ENCODE measurements at regions not wholly inside any gene's neighbourhood (a gene's known extent, or its start where the extent isn't known, plus 50 kb on each side); places are given as distances from the start of the nearest gene placed in this dataset.

DNA sequence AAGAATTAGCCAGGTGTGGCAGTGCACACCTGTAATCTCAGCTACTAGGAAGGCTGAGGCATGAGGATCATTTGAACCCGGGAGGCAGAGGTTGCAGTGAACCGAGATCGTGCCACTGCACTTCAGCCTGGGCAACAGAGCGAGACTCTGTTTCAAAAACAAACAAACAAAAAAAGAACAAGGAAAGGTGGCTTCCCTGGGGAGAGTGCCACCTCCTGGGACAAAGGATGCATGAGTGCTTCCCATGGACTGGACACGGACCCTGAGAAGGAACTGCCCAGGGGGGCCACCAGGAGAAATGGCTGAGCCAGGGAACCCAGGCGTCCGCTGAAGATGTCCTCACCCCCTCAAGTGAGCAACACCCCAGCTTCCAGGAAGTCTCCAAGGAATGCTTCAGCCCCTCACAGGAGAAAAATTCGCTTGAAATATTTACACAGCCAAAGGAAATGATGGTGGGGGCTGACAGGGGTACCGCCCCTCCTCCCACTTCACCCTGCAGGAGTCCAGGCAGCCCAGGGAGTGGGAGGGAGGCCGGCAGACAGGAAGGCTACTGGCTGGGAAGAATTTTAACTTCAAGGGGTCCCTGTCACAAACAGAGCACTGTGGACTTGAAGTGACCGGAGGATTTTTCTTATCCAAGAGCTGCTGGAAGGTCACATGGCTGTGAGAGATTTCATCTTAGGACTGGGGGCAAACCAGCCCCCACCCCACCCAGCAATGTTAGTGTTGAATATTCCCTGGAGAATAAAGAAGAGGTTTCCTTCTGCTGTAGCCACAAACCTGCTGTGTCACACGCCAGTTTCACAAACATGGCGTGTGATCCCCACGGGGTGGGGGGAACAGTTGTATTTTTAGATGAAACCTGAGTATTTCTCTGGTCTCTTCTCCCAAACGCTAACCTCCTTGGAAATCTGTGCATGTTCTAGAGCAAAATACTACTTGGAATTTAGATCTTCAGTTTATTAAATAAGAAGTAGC is 90.8 kb upstream of the SLC25A33 start:
- Mint-ChIP-seq H3K27me3 (peaks cover 4% of the 10 kb centered on the region), H3K4me3 (no peak overlapping the region), H3K36me3 (ENCODE audit: low read depth) (no peaks in the 10 kb centered on the region), H3K27ac (no peak overlapping the region), H3K4me1 (no peaks in the 10 kb centered on the region), H3K9me3 (no peaks in the 10 kb centered on the region)
- no peak for DNase-seq
- ATAC-seq: no peak

DNA sequence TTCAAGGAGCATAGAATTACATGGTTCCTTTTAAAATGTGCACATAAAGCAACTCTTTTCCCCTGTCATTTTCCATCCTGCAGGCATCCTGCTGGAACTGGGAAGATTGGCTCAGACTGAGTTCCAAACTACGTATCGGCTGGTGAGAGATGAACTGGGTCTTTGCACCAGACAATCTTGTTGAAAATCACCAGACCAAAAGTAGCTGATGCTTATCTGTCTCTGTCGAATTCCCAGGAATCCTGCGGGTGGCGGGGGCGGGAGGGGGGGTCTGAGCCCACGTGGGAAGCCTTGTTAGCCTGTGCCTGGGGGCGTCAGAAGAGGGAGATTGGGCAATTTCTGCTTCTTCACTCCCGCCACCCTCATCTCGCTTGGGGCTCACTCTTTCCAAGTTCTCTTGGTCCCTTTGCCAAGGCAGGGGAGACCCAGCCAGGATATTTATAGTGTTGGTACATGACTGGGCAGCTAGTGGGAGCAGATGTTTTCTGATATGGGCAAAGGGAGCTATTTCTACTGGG is 90.1 kb upstream of the SLC25A33 start:
- Mint-ChIP-seq H3K36me3 (ENCODE audit: low read depth) (no peaks in the 10 kb centered on the region), H3K9me3 (no peaks in the 10 kb centered on the region), H3K27me3 (peaks cover 4% of the 10 kb centered on the region), H3K4me3 (no peak overlapping the region), H3K27ac (no peak overlapping the region), H3K4me1 (no peaks in the 10 kb centered on the region)
- DNase-seq (no peak), ATAC-seq (no peak)

DNA sequence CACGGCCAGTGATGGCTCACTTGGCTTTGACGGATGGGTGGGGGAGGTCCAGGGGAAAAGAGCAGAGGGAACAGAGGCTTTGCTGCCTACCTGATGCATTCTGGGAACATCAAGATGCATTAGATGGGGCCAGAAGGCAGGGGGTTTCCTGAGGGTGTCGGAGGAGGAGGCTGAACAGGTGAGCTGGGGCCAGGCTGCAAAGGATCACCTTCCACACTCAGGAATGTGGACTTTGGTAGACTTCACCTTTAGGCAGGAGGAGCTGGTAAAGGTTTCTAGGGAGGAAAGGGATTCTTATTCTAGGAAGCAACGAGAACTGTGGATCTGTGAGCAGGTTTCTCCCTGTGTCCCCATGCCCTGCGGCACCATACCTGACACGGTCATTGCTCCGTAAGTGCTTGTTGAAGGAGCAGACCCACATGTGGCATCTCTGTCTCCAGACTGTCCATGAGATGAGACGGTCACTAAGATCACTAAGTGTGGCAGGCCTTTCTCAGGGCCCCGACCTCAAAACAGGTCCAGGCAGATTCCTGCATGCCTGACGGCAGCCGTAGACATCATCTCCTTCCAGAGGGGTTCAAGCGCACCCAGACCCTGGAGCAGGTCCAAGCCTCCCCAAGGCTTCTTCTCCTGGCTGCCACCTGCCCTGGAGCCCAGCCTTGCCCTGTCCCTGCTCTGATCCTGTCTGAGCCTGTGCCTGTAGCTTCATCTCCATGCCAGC is 89.1 kb upstream of the SLC25A33 start:
- no peak overlapping the region for H3K4me3 Mint-ChIP-seq
- DNase-seq (no peak), ATAC-seq (no peak)
- peaks cover 4% of the 10 kb centered on the region for H3K27me3 Mint-ChIP-seq
- no peaks in the 10 kb centered on the region for H3K36me3 Mint-ChIP-seq (ENCODE audit: low read depth)
- H3K4me1 Mint-ChIP-seq: no peaks in the 10 kb centered on the region
- no peak overlapping the region for H3K27ac Mint-ChIP-seq
- no peaks in the 10 kb centered on the region for H3K9me3 Mint-ChIP-seq

DNA sequence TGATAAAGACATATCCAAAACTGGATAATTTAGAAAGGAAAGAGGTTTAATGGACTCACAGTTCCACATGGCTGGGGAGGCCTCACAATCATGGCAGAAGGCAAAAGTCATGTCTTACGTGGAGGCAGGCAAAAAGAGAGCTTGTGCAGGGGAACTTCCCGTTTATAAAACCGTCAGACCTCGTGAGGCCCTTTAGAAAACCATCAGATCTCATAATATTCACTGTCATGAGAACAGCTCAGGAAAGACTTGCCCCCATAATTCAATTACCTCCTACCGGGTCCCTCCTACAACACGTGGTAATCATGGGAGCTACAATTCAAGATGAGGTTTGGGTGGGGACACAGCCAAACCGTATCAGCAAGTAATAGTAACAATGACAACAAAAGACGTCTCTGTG is 88.2 kb upstream of the SLC25A33 start:
- peaks cover 4% of the 10 kb centered on the region for H3K27me3 Mint-ChIP-seq
- no peaks in the 10 kb centered on the region for H3K36me3 Mint-ChIP-seq (ENCODE audit: low read depth)
- DNase-seq: no peak

DNA sequence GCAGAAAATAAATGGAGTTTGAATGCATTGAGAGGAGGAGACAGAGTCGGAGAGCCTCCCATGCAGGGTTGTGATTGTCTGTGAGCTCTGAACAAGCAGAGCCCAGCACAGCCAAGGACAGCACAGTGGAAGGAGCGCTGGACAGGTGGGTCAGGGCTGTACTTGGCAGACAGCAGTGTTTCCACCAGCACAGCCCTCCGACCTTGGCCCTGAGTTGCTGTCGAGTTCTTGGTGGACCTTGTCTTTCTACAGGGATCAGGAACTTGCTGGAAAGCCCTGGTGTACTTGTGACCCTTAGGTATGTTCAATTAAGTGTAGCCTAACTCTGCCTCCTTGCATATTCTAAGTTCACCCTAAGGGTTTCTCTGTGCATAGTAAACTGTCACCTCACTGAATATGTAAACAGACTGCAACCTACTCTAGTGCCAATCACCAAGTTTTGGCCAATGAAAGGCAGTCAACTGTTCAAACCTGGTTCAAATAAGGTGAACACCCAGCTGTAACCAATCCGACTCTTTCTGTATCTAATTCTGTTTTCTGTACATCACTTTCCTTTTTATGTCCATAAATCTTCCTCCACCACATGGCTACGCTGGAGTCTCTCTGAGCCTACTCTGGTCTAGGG is 86.6 kb upstream of the SLC25A33 start:
- H3K27me3 Mint-ChIP-seq: peaks cover 4% of the 10 kb centered on the region

More for the DNA sequence above, 88.2 kb upstream of the SLC25A33 start:
- H3K4me1 Mint-ChIP-seq: no peaks in the 10 kb centered on the region
- H3K4me3 Mint-ChIP-seq: no peak overlapping the region
- ATAC-seq: no peak
- no peaks in the 10 kb centered on the region for H3K9me3 Mint-ChIP-seq
- H3K27ac Mint-ChIP-seq: no peak overlapping the region

DNA sequence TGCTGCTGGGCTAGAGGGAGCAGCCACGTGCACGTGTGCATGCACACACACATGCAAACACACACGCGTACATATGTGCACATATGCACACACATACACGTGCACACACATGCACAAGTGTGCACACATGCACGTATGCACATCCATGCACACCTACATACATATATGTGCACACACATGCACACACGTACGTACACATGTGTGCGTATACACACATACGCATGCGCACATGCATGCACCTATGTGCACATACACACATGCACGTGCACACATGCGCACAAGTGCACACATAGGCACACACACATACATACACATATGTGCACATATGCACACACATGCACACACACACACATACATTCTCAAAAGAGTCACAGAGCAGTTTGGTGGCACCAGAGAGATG is 85.9 kb upstream of the SLC25A33 start:
- no peak for DNase-seq
- no peaks in the 10 kb centered on the region for H3K36me3 Mint-ChIP-seq (ENCODE audit: low read depth)
- H3K9me3 Mint-ChIP-seq: no peaks in the 10 kb centered on the region
- peaks cover 4% of the 10 kb centered on the region for H3K27me3 Mint-ChIP-seq
- H3K4me3 Mint-ChIP-seq: no peak overlapping the region
- H3K4me1 Mint-ChIP-seq: no peaks in the 10 kb centered on the region
- H3K27ac Mint-ChIP-seq: no peak overlapping the region
- no peak for ATAC-seq

More for the DNA sequence above, 86.6 kb upstream of the SLC25A33 start:
- no peak for ATAC-seq
- no peak overlapping the region for H3K4me3 Mint-ChIP-seq
- H3K36me3 Mint-ChIP-seq (ENCODE audit: low read depth): no peaks in the 10 kb centered on the region
- H3K9me3 Mint-ChIP-seq: no peaks in the 10 kb centered on the region
- no peak for DNase-seq
- H3K4me1 Mint-ChIP-seq: no peaks in the 10 kb centered on the region
- H3K27ac Mint-ChIP-seq: no peak overlapping the region

DNA sequence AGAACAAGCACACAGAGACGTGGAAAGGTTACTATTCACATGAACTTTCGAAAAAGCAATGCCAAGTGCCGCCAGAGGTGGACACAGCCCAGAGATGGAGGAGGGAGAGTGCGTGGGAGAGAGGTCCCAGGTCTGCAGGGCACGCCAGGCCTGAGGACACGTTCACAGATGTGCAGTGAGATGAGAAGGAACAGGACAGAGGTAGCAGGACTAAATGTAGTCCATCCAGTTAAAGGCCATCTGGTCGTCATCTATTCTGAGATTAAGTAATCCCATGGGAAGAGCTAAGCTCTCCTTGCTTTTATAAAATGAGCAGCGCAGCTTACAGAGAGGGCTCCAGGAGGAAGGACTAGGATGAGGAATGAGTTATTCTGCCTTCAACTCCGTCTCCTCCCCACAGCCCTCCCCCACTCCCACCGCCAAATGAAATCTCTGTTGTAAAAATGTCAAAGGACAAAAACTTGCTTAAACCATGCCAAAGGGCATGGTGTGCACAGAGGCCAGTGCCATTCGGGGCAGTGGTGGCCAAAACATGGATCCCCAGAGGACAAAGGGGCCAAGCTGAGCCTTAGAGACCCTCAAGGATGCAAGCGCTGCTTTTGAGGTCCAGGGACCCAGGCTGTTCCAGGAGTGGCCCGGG is 85.4 kb upstream of the SLC25A33 start:
- H3K36me3 Mint-ChIP-seq (ENCODE audit: low read depth): no peaks in the 10 kb centered on the region
- H3K27ac Mint-ChIP-seq: no peak overlapping the region

DNA sequence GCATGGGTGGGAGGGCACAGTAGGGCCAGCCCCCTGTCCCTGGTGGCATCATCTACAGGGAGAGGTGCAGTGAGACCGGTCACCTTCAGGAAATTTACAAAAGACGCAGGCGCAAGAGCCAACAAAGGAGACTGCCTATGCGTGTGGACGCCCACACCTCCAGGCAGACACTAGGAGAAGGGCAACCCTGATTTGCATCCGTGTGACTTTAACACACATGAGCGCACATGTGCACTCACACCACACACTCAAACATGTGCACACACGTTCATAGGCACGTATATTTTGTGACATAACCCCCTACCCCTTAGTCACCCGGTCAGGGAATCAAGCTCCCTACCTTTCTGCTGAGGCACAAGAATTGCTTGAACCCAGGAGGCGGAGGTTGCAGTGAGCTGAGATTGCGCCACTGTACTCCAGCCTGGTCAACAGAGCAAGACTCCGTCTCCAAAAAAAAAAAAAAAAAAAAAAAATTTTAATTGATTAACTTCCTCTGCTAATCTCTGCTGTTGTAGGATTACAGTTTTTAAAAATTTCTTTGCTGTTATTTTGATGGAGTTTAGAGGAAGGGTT is 84.7 kb upstream of the SLC25A33 start:
- ATAC-seq (no peak), DNase-seq (no peak)
- Mint-ChIP-seq H3K4me1 (no peaks in the 10 kb centered on the region), H3K4me3 (no peak overlapping the region), H3K27me3 (no peaks in the 10 kb centered on the region), H3K9me3 (no peaks in the 10 kb centered on the region), H3K27ac (no peak overlapping the region), H3K36me3 (ENCODE audit: low read depth) (no peaks in the 10 kb centered on the region)

More for the DNA sequence above, 85.4 kb upstream of the SLC25A33 start:
- no peaks in the 10 kb centered on the region for H3K9me3 Mint-ChIP-seq
- H3K4me3 Mint-ChIP-seq: no peak overlapping the region
- DNase-seq (no peak), ATAC-seq (no peak)
- H3K4me1 Mint-ChIP-seq: no peaks in the 10 kb centered on the region
- H3K27me3 Mint-ChIP-seq: no peaks in the 10 kb centered on the region

DNA sequence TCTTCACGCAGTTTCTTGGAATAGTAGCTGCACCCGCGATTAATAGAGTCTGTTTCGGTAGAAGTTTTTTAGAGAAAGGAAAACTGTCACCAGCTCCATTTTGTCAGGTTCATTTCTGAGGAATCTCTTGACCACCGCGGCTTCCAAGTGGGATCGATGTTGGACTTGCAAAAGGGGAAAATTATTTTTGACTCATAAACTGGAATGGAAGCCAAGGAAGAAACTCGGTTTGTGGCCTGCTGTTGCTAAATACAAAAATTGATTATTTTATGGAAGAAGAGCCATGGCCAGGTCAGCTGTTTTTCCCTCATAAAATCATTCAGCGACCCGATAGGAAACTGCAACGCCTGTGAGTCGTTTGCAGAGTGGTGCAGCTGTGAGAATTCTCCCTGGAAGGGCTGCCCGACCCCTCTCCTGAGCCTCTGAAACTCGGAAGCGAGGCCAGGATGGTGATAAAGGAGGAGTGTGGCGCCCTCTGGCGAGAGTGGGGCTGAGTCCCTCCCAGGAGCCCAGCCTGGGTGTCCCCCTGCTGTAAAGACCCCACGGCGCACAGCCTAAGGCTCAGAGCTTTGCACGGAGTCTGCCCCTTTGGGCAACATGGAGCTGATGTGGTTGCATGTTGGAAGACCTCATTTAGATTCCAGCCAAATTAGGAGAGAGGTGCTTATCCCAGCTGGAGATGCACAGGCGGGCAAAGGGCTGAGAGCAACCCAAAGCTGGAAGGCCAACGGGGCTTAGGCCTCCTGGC is 83.6 kb upstream of the SLC25A33 start:
- DNase-seq (peak; percentile 77), ATAC-seq (no peak)
- H3K4me1 Mint-ChIP-seq: no peaks in the 10 kb centered on the region
- no peak overlapping the region for H3K4me3 Mint-ChIP-seq
- H3K36me3 Mint-ChIP-seq (ENCODE audit: low read depth): no peaks in the 10 kb centered on the region
- H3K27ac Mint-ChIP-seq: no peak overlapping the region
- H3K9me3 Mint-ChIP-seq: no peaks in the 10 kb centered on the region
- no peaks in the 10 kb centered on the region for H3K27me3 Mint-ChIP-seq

DNA sequence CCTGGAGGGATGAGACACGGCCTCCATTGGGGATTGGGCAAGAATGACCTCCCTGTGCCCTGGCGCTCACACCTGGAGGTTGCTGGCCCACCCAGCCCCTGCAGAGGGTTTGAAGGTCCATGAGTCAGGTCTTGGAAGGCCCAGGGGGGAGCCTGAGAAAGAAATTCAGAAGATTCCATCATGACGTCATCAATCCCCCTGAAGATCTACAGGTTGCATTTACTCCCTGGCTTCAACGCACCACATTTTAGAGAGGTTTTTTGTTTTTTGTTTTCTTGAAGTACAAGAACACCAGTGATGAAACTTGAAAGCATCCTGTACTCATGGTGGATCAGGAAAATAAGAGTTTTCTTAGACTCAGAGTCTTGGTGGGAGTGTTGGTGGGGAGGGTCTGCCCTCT is 82.4 kb upstream of the SLC25A33 start:
- Mint-ChIP-seq H3K36me3 (ENCODE audit: low read depth) (no peaks in the 10 kb centered on the region), H3K9me3 (no peaks in the 10 kb centered on the region), H3K4me1 (no peaks in the 10 kb centered on the region), H3K27me3 (no peaks in the 10 kb centered on the region), H3K4me3 (no peak overlapping the region), H3K27ac (no peak overlapping the region)
- no peak for DNase-seq
- no peak for ATAC-seq

DNA sequence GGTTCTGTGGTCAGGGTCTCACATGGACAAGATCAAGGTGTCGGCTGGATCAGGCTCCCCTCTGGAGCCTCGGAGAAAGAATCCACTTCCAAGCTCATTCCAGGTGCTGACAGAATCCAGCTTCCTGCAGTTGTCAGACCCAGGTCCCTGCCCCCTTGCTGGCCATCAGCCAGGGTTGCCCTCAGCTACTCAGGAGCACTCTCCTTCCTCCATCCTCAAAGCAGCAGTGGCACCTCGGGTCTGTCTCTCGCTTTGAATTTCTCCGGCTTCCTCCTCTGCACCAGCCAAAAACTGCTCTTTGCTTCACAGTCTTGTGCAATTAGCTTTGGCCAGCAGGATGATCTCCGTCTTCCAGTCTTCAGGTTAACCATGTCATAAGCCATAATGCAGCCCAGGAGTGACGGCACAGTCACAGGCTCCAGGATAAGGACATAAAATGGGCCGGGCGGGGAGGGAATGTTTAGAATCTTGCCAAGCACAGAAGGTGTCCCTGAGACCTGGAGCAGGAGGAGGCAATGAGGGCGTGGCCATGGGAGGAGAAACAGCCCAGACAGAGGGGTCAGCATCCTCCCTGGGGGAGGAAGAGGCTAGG is 79.4 kb upstream of the SLC25A33 start:
- Mint-ChIP-seq H3K27me3 (no peaks in the 10 kb centered on the region), H3K4me3 (no peak overlapping the region), H3K36me3 (ENCODE audit: low read depth) (no peaks in the 10 kb centered on the region), H3K4me1 (no peaks in the 10 kb centered on the region), H3K9me3 (no peaks in the 10 kb centered on the region), H3K27ac (no peak overlapping the region)
- DNase-seq (no peak), ATAC-seq (no peak)

DNA sequence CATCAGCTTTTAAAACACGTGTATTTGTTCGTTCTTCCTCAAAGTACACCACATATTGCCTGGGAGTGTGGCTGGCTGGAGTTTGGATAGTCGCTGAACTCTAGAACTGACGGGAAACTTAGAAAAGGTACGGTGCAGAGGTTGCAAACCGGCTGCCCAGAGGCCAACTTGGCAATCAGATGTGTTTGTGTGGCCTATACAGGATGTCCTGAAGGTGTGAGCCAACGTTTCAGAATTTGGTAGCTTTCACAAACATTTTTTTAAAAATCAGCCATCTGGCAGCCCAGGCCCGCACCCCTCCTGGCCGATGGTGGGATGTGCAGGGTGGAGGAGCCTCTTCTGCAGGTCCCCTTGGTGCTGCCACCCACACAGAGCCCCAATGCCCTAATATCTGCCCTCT is 73.6 kb upstream of the SLC25A33 start:
- no peaks in the 10 kb centered on the region for H3K4me1 Mint-ChIP-seq
- no peak for DNase-seq
- ATAC-seq: no peak
- H3K27me3 Mint-ChIP-seq: peaks cover 4% of the 10 kb centered on the region
- H3K27ac Mint-ChIP-seq: no peak overlapping the region
- H3K4me3 Mint-ChIP-seq: no peak overlapping the region
- no peaks in the 10 kb centered on the region for H3K9me3 Mint-ChIP-seq
- H3K36me3 Mint-ChIP-seq (ENCODE audit: low read depth): no peaks in the 10 kb centered on the region
